GM19395 (cell line): ENCODE measurements at regions not wholly inside any gene's neighbourhood (a gene's known extent, or its start where the extent isn't known, plus 50 kb on each side); places are given as distances from the start of the nearest gene placed in this dataset.
"Not testable (repeated sequence)": the region's sequence is repeated elsewhere in the genome, so short reads cannot be mapped to it uniquely, and the experiment has no call there.

Experiments used
- ATAC-seq: cut with Tn5 transposase; IDR thresholded peaks from one replicate; pipeline ENCODE4 v1.9.1; 2021; ENCODE audit warnings: mild to moderate bottlenecking, moderate library complexity; ENCODE audit not compliant: unreplicated experiment

DNA sequence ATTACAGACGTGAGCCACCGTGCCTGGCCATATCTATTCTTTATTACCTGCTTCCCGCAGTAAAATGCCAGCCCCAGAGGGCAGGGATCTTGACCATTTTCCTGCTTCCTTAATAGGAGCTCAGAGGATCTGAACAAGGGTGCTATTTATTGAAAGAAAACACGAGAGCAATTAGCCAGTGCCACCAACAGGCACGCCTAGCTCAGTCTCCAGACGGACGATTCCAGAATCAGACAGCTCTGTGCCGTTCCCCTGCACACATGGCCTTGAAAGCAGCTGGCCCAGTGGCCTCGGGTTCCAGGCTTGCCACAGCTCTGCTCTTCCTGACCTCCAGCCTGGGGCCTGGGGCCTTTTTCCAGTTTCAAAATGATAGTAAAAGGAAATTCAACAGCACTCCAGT lies 135.2 kb upstream of the RFLNA start:
- ATAC-seq: no peak

DNA sequence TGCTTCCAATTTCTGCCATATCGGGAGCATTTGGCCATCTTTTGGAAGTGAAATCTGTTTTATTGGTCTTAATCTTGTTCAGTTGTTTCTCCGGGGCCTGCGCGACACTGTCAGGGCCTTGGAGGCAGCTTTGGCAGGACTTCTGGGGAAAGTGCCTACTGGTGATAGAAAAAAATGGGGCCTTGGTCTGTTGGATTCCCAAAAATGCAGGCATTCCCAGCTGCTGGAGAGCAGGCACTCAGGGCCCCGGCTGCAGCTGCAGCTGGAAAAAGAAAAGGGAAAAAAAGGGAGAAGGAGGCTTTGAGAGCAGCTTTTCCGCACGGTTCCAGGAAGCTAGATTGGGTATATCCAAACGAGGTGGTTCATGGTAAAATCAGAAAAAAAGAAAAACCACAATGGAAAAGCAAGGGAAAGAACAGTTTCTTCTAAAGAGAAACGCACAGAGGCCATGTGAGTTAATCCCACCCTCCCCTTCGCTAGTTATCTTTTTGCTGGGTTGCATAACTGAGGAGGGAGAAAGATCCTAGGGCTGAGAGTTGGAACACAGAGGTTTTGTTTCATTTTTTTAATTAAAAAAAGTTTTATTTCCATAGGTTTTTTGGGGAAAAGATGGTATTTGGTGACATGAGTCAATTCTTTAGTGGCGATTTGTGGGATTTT lies 134.7 kb upstream of the RFLNA start:
- no peak for ATAC-seq

DNA sequence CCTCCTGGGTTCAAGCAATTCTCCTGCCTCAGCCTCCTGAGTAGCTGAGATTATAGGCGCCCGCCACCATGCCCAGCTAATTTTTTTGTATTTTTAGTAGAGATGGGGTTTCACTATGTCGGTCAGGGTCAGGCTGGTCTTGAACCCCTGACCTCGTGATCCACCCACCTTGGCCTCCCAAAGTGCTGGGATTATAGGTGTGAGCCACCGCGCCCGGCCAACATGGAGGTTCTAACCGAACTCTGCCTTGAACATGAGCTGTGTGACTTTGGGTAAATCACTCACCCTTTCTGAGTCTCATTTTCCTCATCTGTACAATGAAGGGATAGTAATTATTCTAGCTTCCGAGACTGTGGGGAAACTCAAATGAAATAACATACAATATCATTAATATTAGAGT lies 133.5 kb upstream of the RFLNA start:
- ATAC-seq: not testable (repeated sequence)

DNA sequence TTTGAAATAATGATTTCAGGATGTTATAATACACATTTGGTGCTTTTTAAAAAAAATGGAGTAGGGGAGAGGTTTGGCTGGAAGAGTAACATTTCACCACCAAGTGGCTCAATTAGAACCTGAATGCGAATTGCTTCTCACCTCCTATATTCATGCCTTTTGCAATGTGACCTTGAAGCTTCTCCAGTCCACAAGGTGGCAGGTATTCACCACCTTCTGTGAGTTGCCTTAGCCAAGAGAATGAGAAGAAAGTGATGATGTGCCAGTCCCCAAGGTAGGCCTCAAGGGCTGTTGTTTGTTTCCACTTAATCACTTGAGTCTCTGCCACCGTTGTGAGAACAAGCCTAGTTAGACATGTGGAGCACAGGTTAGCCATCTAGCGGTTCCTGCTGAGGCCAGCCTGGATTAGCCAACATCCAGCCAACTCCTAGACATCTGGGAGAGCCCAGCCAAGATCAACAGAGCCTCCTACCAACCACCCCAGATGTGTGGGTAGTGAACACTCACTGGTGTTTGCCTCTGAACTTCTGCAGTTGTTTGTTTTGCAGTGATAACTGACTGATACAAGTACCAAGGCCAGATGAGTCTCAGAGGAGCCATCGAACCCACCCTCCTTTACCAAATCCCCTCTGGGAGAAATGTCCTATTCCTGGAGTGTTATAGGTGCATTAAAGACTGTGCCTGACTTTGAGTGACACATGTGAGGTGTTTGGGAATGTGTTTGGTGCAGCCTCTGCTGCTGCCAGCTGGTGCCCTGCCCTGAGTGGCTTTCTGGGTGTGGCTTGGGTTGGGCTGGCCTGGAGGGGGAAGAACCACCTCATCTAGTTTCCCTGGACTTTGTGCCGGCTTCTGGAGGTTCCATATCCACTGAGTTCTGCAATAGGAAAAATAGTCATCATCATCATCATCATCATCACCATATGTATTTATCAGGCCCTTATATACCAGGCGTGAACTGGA lies 132.5 kb upstream of the RFLNA start:
- no peak for ATAC-seq

DNA sequence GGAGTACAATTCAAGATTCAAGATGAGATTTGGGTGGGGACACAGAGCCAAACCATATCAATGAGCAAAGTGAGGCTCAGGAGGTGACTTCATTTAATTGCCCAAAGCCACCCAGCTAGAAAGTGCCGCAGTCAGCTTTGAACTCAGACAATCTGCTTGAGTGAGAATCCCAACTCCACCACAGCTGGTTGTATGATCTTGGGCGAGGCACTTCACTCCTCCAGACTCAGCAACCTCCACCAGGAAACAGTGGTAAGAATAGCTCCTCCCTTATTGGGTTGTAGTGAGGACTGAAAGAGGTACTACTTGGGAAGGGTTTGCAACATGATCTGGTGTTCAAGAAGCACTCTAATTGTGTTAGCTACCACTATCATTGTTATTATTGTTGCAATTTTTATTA lies 129.2 kb upstream of the RFLNA start:
- no peak for ATAC-seq

DNA sequence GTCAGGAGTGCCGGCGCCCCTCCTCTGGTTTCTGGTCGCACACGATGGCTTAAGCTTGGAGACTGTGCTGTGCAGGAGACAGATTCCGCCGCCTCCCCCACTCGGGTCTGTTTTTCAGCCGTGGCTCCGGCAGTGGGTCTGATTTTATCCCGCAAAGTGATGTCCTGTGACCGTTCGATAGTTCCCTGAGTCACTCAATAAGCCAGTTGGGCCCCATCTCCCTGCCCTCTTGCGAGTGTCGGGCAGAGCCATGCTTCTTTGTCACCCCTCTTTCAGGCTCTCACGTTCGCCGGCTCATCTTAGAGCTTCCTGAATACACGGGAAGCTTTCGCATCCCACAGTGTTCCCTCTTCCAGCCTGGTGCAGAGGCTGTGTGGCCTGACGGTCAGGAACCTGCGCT lies 127.8 kb upstream of the RFLNA start:
- no peak for ATAC-seq

DNA sequence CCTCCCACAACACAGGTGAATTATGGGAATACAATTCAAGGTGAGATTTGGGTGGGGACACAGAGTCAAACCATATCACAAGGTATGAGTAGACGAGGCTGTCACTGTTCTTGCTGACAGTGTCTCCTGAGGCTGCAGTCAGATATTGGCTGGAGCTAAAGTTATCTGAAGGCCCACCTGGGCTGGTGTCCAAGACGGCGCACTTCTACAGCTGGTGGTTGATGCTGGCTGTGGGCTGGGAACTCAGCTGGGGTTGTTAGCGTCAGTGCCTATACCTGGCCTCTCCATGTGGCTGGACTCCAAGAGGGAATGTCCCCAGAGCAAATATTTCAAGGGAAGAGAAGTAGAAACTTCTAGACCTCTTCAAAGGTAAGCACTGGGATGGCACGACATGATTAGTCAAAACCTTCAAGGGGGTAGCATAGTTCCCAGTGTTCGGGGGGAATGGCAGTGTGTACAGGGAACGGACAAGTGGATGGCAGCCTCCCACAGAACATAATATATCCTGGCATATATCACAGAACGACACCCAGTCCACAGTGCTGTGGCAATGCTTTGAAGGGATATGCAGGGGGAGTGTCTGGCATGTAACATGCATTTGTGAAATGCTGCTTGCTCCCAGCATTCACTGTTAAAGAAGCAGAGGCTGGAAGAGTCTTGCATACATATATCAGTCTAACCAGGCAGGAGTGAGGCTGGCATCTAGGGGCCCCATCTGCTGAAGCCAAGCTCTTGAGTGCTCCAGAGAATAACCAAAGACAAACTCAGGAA lies 126.7 kb upstream of the RFLNA start:
- ATAC-seq: no peak

DNA sequence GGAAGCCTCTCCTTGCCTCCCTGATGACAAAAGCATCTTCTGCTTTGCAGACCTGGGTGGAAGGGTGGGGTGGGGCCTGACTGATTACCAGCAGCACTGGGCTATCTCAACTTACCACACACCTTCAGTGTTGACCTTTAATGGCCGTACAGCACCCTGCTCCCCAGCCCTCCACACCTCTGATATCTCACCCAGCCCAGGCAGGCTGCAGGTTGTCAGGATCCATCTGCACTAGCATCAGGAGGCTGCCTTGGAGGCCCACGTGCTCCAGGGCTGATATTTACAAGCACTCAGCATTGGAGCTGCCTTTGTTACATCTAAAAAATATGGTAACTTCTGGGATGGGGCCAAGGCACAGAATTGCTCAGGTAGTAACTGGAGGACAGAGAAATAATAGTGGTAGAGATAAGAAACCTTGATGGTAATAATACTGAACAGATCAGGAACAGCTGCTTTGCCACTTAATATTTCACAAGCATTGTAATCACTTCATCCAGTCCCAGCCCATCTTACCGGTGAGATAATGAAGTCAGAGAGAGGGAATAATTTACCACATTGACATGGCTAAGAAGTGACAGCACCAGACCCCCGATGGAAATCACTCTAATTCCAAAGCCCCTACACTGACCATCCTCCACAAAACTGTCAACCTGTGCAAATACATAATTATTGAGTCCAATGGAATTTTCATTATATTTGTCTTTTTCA lies 125.2 kb upstream of the RFLNA start:
- ATAC-seq: no peak

DNA sequence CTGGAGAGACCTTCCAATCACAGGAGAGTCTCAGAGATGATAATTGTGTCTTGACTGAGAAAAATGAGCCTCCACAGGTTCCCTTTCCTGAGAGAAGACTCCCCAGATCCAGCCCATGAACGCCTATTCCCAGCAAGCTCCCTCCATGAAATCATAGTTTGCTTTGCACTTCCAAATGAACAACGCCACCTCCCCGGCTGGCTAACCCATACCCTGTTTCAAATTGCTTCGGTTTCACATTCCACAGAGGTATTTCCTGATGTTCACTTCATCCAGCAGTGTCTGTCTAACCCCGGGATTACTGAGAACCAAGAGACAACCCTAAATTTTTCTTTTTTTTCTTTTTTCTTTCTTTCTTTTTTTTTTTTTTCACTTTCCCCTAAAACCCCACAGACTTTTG lies 124.1 kb upstream of the RFLNA start:
- ATAC-seq: no peak

DNA sequence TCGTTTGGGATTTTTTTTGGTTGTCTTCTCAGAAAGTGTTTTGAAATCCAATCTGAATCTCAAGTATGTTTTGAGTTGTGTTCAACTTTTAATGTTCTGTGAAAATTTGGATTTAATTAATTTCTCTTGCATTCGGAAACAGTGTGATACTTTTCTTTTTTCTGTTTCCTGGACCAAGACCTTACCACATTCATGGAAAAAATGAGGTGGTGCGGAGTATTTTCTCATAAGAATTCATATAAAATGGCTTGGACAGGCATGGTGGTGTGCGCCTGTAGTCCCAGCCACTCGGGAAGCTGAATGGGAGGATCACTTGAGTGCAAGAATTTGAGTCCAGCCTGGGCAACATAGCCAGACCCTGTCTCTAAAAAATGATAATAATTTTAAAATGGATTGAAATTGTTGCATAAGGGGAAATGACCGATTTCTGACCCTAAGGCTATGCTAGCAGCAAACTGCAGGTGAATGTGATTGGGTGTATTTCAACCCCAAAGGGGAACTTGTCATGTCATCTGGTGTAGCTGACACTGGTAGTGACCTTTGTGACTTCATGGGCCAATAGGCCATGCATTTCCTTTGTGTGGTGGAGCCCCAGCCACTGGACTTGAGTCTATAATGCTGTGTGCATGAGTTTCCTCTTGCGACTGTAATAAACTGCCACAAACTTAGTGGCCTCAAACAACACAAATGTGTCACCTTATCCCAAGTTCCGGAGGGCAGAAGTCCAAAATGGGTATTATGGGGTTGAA lies 123.5 kb upstream of the RFLNA start:
- no peak for ATAC-seq

DNA sequence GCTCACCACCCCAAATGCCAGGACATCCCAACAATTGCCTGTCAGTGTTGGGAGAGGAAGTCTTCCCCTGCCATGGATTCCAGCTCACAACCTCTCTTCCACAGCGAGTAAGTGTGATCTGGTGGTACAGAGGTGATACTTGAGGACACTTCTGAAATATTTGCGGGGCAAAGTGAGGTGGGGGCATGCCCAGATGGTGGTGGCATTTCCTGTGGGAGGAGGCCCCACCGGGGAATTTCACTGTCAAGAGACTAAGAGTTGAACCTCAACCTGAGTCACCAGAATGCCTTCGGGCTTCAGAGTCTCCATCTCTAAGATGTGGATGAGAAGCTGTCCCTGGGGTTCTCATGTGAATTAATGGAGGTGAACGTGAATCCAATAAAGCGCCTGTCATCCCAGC lies 122.3 kb upstream of the RFLNA start:
- no peak for ATAC-seq

DNA sequence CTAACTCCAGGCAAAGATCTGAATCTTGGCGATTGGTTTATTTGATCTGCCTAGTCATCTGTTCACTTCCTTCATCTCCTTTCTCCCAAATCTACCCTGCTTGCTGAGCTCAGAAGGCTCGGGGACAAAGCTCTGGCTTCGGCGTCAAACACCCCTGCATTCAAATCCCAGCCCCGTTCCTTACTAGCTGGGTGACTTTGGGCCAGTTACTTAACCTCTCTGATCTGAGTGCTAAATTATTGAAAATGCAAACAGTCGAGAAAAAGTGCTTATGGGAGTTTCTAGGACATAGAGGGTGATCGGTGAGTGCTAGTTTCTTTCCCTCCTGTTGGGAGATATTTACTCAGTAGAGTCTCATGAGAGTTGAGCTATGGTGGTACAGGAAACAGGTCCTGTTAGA lies 121.2 kb upstream of the RFLNA start:
- no peak for ATAC-seq

DNA sequence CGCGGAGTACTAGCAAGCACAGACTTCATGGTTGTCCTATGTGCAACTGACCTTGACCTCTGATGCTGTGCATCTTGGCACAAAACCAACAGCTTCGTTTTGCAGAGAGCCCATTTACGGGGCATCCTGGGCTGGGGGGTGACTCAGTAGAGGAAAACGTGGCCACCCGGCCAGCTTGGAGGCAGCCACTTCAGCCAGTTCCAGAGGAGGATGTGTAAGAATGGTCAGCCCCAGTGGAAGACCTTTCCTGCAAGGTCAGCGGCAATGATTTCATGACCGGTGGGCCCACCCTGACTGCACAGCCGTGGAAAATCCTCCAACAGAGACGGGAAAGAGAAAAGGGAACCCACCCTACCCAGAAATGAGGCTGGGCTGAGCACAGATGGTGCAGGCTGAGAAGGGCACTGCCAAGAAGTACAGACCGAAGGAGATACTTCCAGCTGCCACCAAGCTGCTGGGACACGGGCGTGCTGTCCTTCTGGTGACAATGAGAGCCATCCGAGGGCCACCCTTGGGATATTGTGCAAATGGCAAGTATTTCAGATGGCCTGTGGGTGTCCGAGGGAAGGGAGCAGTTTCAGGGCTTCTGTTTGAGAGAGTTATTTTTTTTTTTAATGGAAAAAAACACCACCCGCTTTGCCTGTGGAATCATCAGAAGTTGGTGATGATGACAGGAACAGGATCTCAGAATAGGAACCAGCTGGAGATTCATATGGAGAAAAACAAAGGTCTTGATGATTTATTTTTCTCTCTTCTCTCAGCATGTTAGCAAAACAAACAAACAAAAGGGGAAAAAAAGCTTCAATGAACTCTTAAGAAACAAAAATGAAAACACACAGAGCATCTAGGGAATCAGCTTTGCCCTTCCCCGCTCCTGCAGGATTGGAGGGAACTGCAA lies 120.2 kb upstream of the RFLNA start:
- no peak for ATAC-seq

DNA sequence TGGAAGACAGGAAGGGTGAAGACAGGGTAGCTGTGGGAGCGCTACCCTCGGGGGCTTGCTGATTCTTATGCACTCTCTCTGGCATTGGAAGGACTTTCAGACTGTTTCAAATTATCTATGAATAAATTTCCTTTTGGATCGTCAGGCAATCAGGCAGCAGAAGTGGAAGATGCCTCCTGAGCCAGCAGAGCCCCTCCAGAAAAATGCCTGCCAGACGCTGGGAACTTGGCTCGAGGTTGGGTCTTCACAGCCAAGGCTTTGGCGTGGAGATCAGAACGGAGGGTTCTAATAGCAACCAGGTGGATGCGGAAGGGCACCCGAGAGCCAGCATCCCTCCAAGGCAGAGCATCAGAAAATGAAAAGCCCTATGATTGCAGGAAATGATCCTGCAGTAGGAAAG lies 119.2 kb upstream of the RFLNA start:
- no peak for ATAC-seq

DNA sequence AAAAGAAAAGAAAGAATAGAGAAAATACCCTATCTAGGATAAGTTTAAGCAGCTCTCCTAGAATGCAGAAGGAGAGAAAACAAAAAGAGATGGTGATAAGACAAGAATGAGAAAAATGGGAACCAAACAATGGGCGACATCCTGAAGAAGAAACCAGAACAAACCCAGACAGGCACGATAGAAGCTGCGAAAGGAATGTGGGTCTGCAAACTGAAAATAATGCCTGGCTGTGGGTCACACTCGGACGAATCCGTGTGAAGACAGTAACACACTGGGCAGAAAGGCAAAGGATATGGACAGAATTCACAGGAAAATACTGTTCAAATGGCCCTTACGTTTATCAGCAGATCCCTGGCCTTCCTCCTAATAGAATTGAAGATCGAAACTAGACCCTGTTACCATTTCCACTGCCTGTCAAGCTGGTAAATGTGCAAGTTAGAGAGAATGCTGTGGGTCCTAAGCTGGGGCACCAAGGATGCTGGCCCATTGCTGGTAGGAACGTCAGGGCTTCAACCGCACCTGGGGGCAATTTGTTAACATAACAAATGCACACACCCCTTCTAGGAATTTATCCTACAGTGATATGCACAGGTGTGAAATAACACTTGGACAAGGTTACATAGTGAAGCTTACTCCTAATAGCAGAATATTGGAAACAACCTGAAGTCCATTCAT lies 117.5 kb upstream of the RFLNA start:
- ATAC-seq: no peak

DNA sequence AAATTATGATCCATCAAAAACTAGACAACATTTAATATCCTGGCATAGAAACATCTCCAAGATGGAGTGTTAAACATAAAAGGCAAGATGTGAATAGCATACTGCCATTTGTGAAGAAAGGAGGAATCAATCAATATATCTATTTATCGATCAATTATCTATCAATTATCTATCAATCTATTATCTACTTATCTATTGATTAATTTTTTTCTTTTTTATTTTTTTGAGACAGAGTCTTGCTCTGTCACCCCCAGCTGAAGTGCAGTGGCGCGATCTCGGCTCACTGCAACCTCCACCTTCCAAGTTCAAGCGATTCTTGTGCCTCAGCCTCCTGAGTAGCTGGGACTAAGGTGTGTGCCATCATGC lies 117.0 kb upstream of the RFLNA start:
- no peak for ATAC-seq

DNA sequence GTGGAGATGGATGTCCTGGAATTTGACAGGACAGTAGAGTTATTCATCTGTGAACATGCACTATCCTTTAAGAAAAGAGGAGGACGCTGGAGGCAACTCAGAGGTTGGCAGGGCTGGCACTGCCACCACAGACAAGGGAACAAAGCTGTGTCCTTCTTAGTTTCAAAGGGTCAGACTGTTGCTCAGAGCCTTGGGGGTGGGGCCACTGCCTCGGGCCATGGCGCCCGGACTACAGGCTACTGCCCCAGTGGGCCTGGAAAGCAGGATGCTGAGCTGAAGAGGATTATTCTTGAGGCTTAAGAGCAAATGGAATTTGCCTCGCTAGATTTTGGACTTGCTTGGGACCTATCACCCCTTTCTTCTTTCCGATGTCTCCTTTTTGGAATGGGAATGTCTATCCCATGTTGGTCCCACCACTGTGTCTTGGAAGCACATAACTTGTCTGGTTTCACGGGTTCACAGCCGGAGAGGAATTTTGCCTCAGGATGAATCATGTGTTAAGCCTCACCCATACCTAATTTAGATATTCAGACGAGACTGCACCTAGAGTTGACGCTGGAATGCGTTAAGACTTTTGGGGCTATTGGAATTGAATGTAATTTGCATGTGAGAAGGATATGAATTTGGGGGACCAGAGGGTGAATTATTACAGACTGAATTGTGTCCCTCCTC lies 114.8 kb upstream of the RFLNA start:
- ATAC-seq: no peak

DNA sequence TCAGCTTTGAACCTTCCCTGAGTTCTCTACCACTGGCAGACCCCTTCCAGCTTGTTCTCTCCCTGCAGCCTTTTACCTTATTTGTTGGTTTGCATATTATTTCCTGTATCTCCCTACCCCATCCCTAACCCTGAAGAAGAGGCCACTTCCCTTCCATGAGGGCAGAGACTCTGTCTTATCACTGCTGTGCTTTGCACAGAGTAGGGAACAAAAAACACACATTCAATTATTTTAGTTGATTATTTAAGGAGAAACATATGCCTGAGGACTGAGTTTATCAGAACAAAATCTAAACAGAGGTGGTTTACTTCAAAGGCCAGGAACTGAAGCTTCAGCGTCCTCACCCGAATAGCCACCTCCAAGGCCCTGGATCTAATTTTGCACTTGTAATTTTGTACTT lies 111.7 kb upstream of the RFLNA start:
- no peak for ATAC-seq
